SK-N-SH treated with all-trans-retinoic acid at 6 μM for 48 hours (cell line): ENCODE measurements at regions not wholly inside any gene's neighbourhood (a gene's known extent, or its start where the extent isn't known, plus 50 kb on each side); places are given as distances from the start of the nearest gene placed in this dataset.

ENCODE experiments used
- ATAC-seq: fragments of 200-7000 bp; cut with Tn5 transposase; 3 replicates; pipeline ENCODE4 v1.9.1; 2020; ENCODE audit warnings: mild to moderate bottlenecking, moderate library complexity
- BACH2 ChIP-seq: fragments of 250-450 bp; sonication (Bioruptor Pico); IDR thresholded peaks from 2 replicates; pipeline ENCODE4 v1.9.0; 2021; ENCODE audit warnings: mild to moderate bottlenecking, borderline replicate concordance
- CSDC2 ChIP-seq: fragments of 250-450 bp; sonication (Bioruptor Pico); IDR thresholded peaks from 2 replicates; pipeline ENCODE4 v1.5.0; 2020; ENCODE audit warnings: mild to moderate bottlenecking, moderate library complexity
- CSRNP3 ChIP-seq: fragments of 250-450 bp; sonication (Bioruptor Pico); IDR thresholded peaks from 2 replicates; pipeline ENCODE4 v1.5.1; 2021; ENCODE audit warnings: mild to moderate bottlenecking, moderate library complexity
- GLIS3 ChIP-seq: fragments of 250-450 bp; sonication (Bioruptor Pico); IDR thresholded peaks from 2 replicates; pipeline ENCODE4 v1.5.0; 2020; ENCODE audit warnings: mild to moderate bottlenecking, moderate library complexity
- ISL1 ChIP-seq: fragments of 250-450 bp; sonication (Bioruptor Pico); IDR thresholded peaks from 2 replicates; pipeline ENCODE4 v2.1.2; 2022; ENCODE audit warnings: mild to moderate bottlenecking, moderate library complexity
- OSR1 ChIP-seq: fragments of 250-450 bp; sonication (Bioruptor Pico); IDR thresholded peaks from 2 replicates; pipeline ENCODE4 v1.8.0; 2022; ENCODE audit warnings: moderate library complexity, mild to moderate bottlenecking, inconsistent platforms
- PATZ1 ChIP-seq: fragments of 250-450 bp; sonication (Bioruptor Pico); IDR thresholded peaks from 2 replicates; pipeline ENCODE4 v1.8.0; 2020; ENCODE audit warnings: mild to moderate bottlenecking, moderate library complexity, borderline replicate concordance
- POU6F1 ChIP-seq: fragments of 250-450 bp; sonication (Bioruptor Pico); IDR thresholded peaks from 2 replicates; pipeline ENCODE4 v1.8.0; 2021; ENCODE audit warnings: low read depth, mild to moderate bottlenecking, moderate library complexity, borderline replicate concordance
- PPARA ChIP-seq: fragments of 250-450 bp; sonication (Bioruptor Pico); IDR thresholded peaks from 2 replicates; pipeline ENCODE4 v1.5.0; 2020; ENCODE audit warnings: mild to moderate bottlenecking, borderline replicate concordance
- TCF4 ChIP-seq: fragments of 250-450 bp; sonication (Bioruptor Pico); IDR thresholded peaks from 2 replicates; pipeline ENCODE4 v1.8.0; 2021; ENCODE audit warnings: mild to moderate bottlenecking, moderate library complexity, borderline replicate concordance
- TOX ChIP-seq: fragments of 250-450 bp; sonication (Bioruptor Pico); IDR thresholded peaks from 2 replicates; pipeline ENCODE4 v1.8.0; 2021; ENCODE audit warnings: mild to moderate bottlenecking, moderate library complexity, borderline replicate concordance
- TSHZ2 ChIP-seq: fragments of 250-450 bp; sonication (Bioruptor Pico); IDR thresholded peaks from 2 replicates; pipeline ENCODE4 v1.5.0; 2020; ENCODE audit warnings: mild to moderate bottlenecking, moderate library complexity
- ZC3H10 ChIP-seq: fragments of 250-450 bp; sonication (Bioruptor Pico); IDR thresholded peaks from 2 replicates; pipeline ENCODE4 v1.5.1; 2021; ENCODE audit warnings: mild to moderate bottlenecking, moderate library complexity
- ZFP3 ChIP-seq: fragments of 250-450 bp; sonication (Bioruptor Pico); IDR thresholded peaks from 2 replicates; pipeline ENCODE4 v1.5.0; 2020; ENCODE audit warnings: mild to moderate bottlenecking, moderate library complexity
- ZFP30 ChIP-seq: fragments of 450-650 bp; formaldehyde crosslinking; IDR thresholded peaks from 2 replicates; pipeline ENCODE4 v1.5.0; 2022; ENCODE audit warnings: mild to moderate bottlenecking, moderate library complexity
- ZNF565 ChIP-seq: fragments of 450-650 bp; formaldehyde crosslinking; conservative IDR thresholded peaks from 2 replicates; pipeline ENCODE4 v1.5.0; 2020; ENCODE audit warnings: low read depth, mild to moderate bottlenecking, moderate library complexity
- ZNF8 ChIP-seq: fragments of 450-650 bp; formaldehyde crosslinking; IDR thresholded peaks from 2 replicates; pipeline ENCODE4 v1.5.0; 2020; ENCODE audit warnings: mild to moderate bottlenecking, moderate library complexity

- no peak for TF ChIP-seq GLIS3
- TF ChIP-seq CSRNP3 (CRISPR knock-in tag), result no peak
- TF ChIP-seq TSHZ2, result no peak
- no peak for ATAC-seq
These were observed 361.4 kb upstream of the CFAP20DC start for GRCh38 chr3:59411186-59411585.

GRCh38 chr3:59408047-59408624 lies 358.3 kb upstream of the CFAP20DC start:
- TF ChIP-seq POU6F1 (CRISPR knock-in tag), result no peak
- TF ChIP-seq ZC3H10 (CRISPR knock-in tag), result no peak
- no peak for TF ChIP-seq TOX (CRISPR knock-in tag)
- TF ChIP-seq ISL1, result no peak
- no peak for TF ChIP-seq CSDC2 (CRISPR knock-in tag)
- ATAC-seq, result no peak

- ATAC-seq, result no peak
- TF ChIP-seq PPARA (no peak), POU6F1 (CRISPR knock-in tag) (no peak), GLIS3 (no peak), CSDC2 (CRISPR knock-in tag) (no peak), PATZ1 (CRISPR knock-in tag) (no peak), ZFP30 (CRISPR knock-in tag) (no peak), ZFP3 (CRISPR knock-in tag) (no peak), ZNF8 (CRISPR knock-in tag) (no peak), CSRNP3 (CRISPR knock-in tag) (no peak)
These were observed 357.6 kb upstream of the CFAP20DC start for GRCh38 chr3:59407425-59407824.

GRCh38 chr3:59406943-59407342 lies 357.1 kb upstream of the CFAP20DC start:
- TF ChIP-seq OSR1 (CRISPR knock-in tag) (no peak), BACH2 (no peak), TCF4 (CRISPR knock-in tag) (no peak), ZNF8 (CRISPR knock-in tag) (no peak), ZC3H10 (CRISPR knock-in tag) (no peak), PATZ1 (CRISPR knock-in tag) (no peak), ZNF565 (no peak), ZFP3 (CRISPR knock-in tag) (no peak), ISL1 (no peak), CSRNP3 (CRISPR knock-in tag) (no peak)
- ATAC-seq, result no peak
